H9 (cell line): ENCODE measurements at regions not wholly inside any gene's neighbourhood (a gene's known extent, or its start where the extent isn't known, plus 50 kb on each side); places are given as distances from the start of the nearest gene placed in this dataset.
"Not testable (repeated sequence)": the region's sequence is repeated elsewhere in the genome, so short reads cannot be mapped to it uniquely, and the experiment has no call there.

Source experiments
- DNase-seq: peaks from one replicate; pipeline ENCODE4 v3.0.0-alpha.2; 2017
- H2AFZ ChIP-seq: one replicate; pipeline ENCODE4 v1.6.1; 2013; ENCODE audit warnings: mild to moderate bottlenecking, low read length, control low read depth, moderate library complexity
- H2AK5ac ChIP-seq: 2 replicates; pipeline ENCODE4 v1.6.1; 2013; ENCODE audit warnings: low read length, control low read depth, mixed read lengths; ENCODE audit not compliant: insufficient read length
- H2BK120ac ChIP-seq: one replicate; pipeline ENCODE4 v1.6.1; 2013; ENCODE audit warnings: low read depth, mild to moderate bottlenecking, low read length, control low read depth, inconsistent platforms; ENCODE audit not compliant: poor library complexity, severe bottlenecking
- H2BK12ac ChIP-seq: 2 replicates; pipeline ENCODE4 v1.6.1; 2013; ENCODE audit warnings: low read length, control low read depth, mixed read lengths, low read depth; ENCODE audit not compliant: insufficient read length
- H2BK15ac ChIP-seq: 2 replicates; pipeline ENCODE4 v1.6.1; 2013; ENCODE audit warnings: low read depth, low read length, control low read depth
- H2BK20ac ChIP-seq: one replicate; pipeline ENCODE4 v1.6.1; 2013; ENCODE audit warnings: low read depth, mild to moderate bottlenecking, low read length, control low read depth, inconsistent platforms; ENCODE audit not compliant: poor library complexity, severe bottlenecking
- H2BK5ac ChIP-seq: 2 replicates; pipeline ENCODE4 v1.6.1; 2013; ENCODE audit warnings: low read length, control low read depth, mixed read lengths; ENCODE audit not compliant: insufficient read length
- H3K14ac ChIP-seq: 2 replicates; pipeline ENCODE4 v1.6.1; 2013; ENCODE audit warnings: low read length, control low read depth; ENCODE audit not compliant: insufficient read depth
- H3K18ac ChIP-seq: 2 replicates; pipeline ENCODE4 v1.6.1; 2013; ENCODE audit warnings: low read depth, mild to moderate bottlenecking, mixed read lengths, low read length, control low read depth; ENCODE audit not compliant: insufficient read length
- H3K23ac ChIP-seq: 2 replicates; pipeline ENCODE4 v1.6.1; 2013; ENCODE audit warnings: low read length, control low read depth, mixed read lengths, low read depth; ENCODE audit not compliant: insufficient read length
- H3K23me2 ChIP-seq: 2 replicates; pipeline ENCODE4 v1.6.1; 2013; ENCODE audit warnings: low read depth, mild to moderate bottlenecking, mixed read lengths, low read length, control low read depth; ENCODE audit not compliant: insufficient read length, poor library complexity, severe bottlenecking
- H3K27ac ChIP-seq: 2 replicates; pipeline ENCODE4 v1.5.1; 2013; ENCODE audit warnings: low read length, control low read depth, mixed read lengths, low read depth; ENCODE audit not compliant: insufficient read length
- H3K27me3 ChIP-seq: 2 replicates; pipeline ENCODE4 v1.6.1; 2013; ENCODE audit warnings: low read length, control low read depth, inconsistent platforms; ENCODE audit not compliant: insufficient read depth
- H3K4ac ChIP-seq: 2 replicates; pipeline ENCODE4 v1.6.1; 2013; ENCODE audit warnings: low read depth, mild to moderate bottlenecking, control low read depth, inconsistent platforms, low read length, moderate library complexity
- H3K4me1 ChIP-seq: 2 replicates; pipeline ENCODE4 v1.6.1; 2013; ENCODE audit warnings: low read length, control low read depth, inconsistent platforms; ENCODE audit not compliant: insufficient read depth
- H3K4me2 ChIP-seq: 2 replicates; pipeline ENCODE4 v1.6.1; 2013; ENCODE audit warnings: low read length, control low read depth, mixed read lengths; ENCODE audit not compliant: insufficient read length, insufficient read depth
- H3K56ac ChIP-seq: 2 replicates; pipeline ENCODE4 v1.6.1; 2013; ENCODE audit warnings: low read depth, mild to moderate bottlenecking, mixed read lengths, low read length, control low read depth; ENCODE audit not compliant: insufficient read length
- H3K79me1 ChIP-seq: 2 replicates; pipeline ENCODE4 v1.6.1; 2013; ENCODE audit warnings: low read depth, mild to moderate bottlenecking, moderate library complexity, low read length, control low read depth, inconsistent platforms; ENCODE audit not compliant: insufficient read depth, poor library complexity, severe bottlenecking
- H3K79me2 ChIP-seq: 2 replicates; pipeline ENCODE4 v1.6.1; 2013; ENCODE audit warnings: low read length, control low read depth, inconsistent platforms; ENCODE audit not compliant: insufficient read depth
- H3K9ac ChIP-seq: 2 replicates; pipeline ENCODE4 v1.6.1; 2013; ENCODE audit warnings: low read length, control low read depth, mixed read lengths; ENCODE audit not compliant: insufficient read length; ENCODE audit errors: extremely low read depth
- H3K9me3 ChIP-seq: one replicate; pipeline ENCODE4 v1.6.1; 2013; ENCODE audit warnings: low read depth, low read length, inconsistent platforms; ENCODE audit not compliant: control insufficient read depth
- H3T11ph ChIP-seq: one replicate; pipeline ENCODE4 v1.6.1; 2013; ENCODE audit warnings: mild to moderate bottlenecking, low read length, control low read depth, inconsistent platforms
- H4K20me1 ChIP-seq: one replicate; pipeline ENCODE4 v1.6.1; 2013; ENCODE audit not compliant: control insufficient read depth, insufficient read length, insufficient read depth
- H4K5ac ChIP-seq: 2 replicates; pipeline ENCODE4 v1.6.1; 2013; ENCODE audit warnings: low read depth, mild to moderate bottlenecking, mixed read lengths, low read length, control low read depth; ENCODE audit not compliant: insufficient read length
- H4K8ac ChIP-seq: replicated peaks from 2 replicates; pipeline ENCODE4 v1.6.1; 2013; ENCODE audit warnings: low read length, control low read depth, mixed read lengths, low read depth; ENCODE audit not compliant: insufficient read length
- H4K91ac ChIP-seq: 2 replicates; pipeline ENCODE4 v1.6.1; 2013; ENCODE audit warnings: low read depth, mild to moderate bottlenecking, moderate library complexity, mixed read lengths, low read length, control low read depth; ENCODE audit not compliant: insufficient read length
- H3K27ac Mint-ChIP-seq, 3 experiments: 2 replicates in 2 of 3; 3 replicates in 1 of 3; pipeline ENCODE4 v1.8.0; 2020 to 2021; ENCODE audit warnings: mixed read lengths in 3 of 3, mild to moderate bottlenecking in 1 of 3, moderate library complexity in 1 of 3
- H3K27me3 Mint-ChIP-seq: 2 replicates; pipeline ENCODE4 v1.8.0; 2021; ENCODE audit warnings: low read depth, mild to moderate bottlenecking, moderate library complexity, mixed read lengths
- H3K36me3 Mint-ChIP-seq, 3 experiments: 2 replicates in 2 of 3; 3 replicates in 1 of 3; pipeline ENCODE4 v1.8.0; 2020 to 2021; ENCODE audit warnings: low read depth in 3 of 3, mixed read lengths in 3 of 3; ENCODE audit not compliant: insufficient read depth in 1 of 3
- H3K4me1 Mint-ChIP-seq, 2 experiments: 2 replicates each; pipeline ENCODE4 v1.8.0; 2020; ENCODE audit warnings: mixed read lengths in 2 of 2
- H3K4me3 Mint-ChIP-seq, 2 experiments: 2 replicates in 1 of 2; 3 replicates in 1 of 2; pipeline ENCODE4 v1.8.0; 2020 to 2021; ENCODE audit warnings: mild to moderate bottlenecking in 2 of 2, mixed read lengths in 2 of 2, moderate library complexity in 1 of 2
- H3K9me3 Mint-ChIP-seq, 2 experiments: 2 replicates in 1 of 2; 3 replicates in 1 of 2; pipeline ENCODE4 v1.8.0; 2020; ENCODE audit warnings: mild to moderate bottlenecking in 2 of 2, mixed read lengths in 2 of 2, moderate library complexity in 1 of 2
- WGBS: extraction: QIAGEN DNeasy Blood & Tissue Kit; methylation state at CpG from one replicate; pipeline ENCODE4 v1.1.7; 2013; ENCODE audit warnings: missing lambda C conversion rate, low lambda C conversion rate, mixed read lengths; ENCODE audit not compliant: insufficient read length; ENCODE audit errors: extremely low coverage; 5-methylcytosine and 5-hydroxymethylcytosine counted together
- TF ChIP-seq, protein P1 (sequence below): fragments of 200-600 bp; sonication (generic); conservative IDR thresholded peaks from 3 replicates; pipeline ENCODE4 v1.8.0; 2021; ENCODE audit warnings: antibody characterized with exemption, mild to moderate bottlenecking

GRCh38 chr22:22057617-22058378 is 75.2 kb upstream of the TOP3B start:
- Mint-ChIP-seq H3K27me3 (peaks cover 99% of the 10 kb centered on the region), H3K27ac (no peak overlapping the region), H3K4me3 (no peak overlapping the region), H3K36me3 (no peaks in the 10 kb centered on the region; a peak in 1 of 7 replicates), H3K9me3 (no peaks in the 10 kb centered on the region; a peak in 1 of 5 replicates), H3K4me1 (peaks cover 9 to 26% of the 10 kb centered on the region in 2 experiments)
- H4K91ac ChIP-seq, result no peak overlapping the region
- no peak overlapping the region for H3K14ac ChIP-seq
- no peak overlapping the region for H2BK12ac ChIP-seq
- H3K4me1 ChIP-seq, result no peaks in the 10 kb centered on the region; the same call in 1 of the 2 replicates
- no peak overlapping the region for H4K8ac ChIP-seq
- no peaks in the 10 kb centered on the region for H3K79me2 ChIP-seq
- no peak overlapping the region for H2AK5ac ChIP-seq
- peaks cover 28% of the 10 kb centered on the region for H3K27me3 ChIP-seq
- peaks cover 4% of the 10 kb centered on the region for H3K23me2 ChIP-seq
- no peak for DNase-seq
- no peaks in the 10 kb centered on the region for H3K79me1 ChIP-seq
- H4K5ac ChIP-seq, result no peak overlapping the region
- no peak overlapping the region for H3K4ac ChIP-seq
- no peak overlapping the region for H3K18ac ChIP-seq
- no peak overlapping the region for H3T11ph ChIP-seq
- no peak overlapping the region for H2AFZ ChIP-seq
- H2BK15ac ChIP-seq, result no peak overlapping the region
- H3K27ac ChIP-seq, result no peak overlapping the region
- no peak overlapping the region for H3K4me2 ChIP-seq
- no peak overlapping the region for H2BK5ac ChIP-seq
- no peak overlapping the region for H2BK120ac ChIP-seq
- no peaks in the 10 kb centered on the region for H4K20me1 ChIP-seq
- H2BK20ac ChIP-seq, result no peak overlapping the region
- H3K23ac ChIP-seq, result no peak overlapping the region
- TF ChIP-seq, protein P1, sequence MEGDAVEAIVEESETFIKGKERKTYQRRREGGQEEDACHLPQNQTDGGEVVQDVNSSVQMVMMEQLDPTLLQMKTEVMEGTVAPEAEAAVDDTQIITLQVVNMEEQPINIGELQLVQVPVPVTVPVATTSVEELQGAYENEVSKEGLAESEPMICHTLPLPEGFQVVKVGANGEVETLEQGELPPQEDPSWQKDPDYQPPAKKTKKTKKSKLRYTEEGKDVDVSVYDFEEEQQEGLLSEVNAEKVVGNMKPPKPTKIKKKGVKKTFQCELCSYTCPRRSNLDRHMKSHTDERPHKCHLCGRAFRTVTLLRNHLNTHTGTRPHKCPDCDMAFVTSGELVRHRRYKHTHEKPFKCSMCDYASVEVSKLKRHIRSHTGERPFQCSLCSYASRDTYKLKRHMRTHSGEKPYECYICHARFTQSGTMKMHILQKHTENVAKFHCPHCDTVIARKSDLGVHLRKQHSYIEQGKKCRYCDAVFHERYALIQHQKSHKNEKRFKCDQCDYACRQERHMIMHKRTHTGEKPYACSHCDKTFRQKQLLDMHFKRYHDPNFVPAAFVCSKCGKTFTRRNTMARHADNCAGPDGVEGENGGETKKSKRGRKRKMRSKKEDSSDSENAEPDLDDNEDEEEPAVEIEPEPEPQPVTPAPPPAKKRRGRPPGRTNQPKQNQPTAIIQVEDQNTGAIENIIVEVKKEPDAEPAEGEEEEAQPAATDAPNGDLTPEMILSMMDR, result no peak
- no CpG with 5 or more reads among the region's 5 CpGs for whole genome bisulfite sequencing
- no peaks in the 10 kb centered on the region for H3K9me3 ChIP-seq
- no peak overlapping the region for H3K9ac ChIP-seq
- H3K56ac ChIP-seq, result no peak overlapping the region

DNA sequence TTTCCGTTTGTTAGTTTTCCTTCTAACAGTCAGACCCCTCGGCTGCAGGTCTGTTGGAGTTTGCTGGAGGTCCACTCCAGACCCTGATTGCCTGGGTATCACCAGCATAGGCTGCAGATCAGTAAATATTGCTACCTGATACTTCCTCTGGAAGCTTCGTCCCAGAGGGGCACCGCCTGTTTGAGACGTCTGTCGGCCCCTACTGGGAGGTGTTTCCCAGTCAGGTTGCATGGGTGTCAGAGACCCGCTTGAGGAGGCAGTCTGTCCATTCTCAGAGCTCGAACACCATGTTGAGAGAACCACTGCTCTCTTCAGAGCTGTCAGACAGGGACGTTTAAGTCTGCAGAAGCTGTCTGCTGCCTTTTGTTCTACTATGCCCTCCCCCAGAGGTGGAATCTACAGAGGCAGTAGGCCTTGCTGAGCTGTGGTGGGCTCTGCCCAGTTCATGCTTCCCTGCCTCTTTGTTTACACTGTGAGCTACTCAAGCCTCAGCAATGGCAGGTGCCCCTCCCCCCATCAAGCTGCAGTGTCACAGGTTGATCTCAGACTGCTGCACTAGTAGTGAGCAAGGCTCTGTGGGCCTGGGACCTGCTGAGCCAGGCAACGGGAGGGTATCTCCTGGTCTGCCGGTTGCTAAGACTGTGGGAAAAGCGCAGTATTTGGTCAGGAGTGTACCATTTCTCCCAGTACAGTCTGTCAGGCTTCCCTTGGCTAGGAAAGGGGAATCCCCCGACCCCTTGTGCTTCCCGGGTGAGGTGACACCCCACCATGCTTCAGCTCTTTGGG is 74.4 kb upstream of the TOP3B start:
- not testable (repeated sequence) for H3K79me2 ChIP-seq, H2BK20ac ChIP-seq, H2BK5ac ChIP-seq, H2BK120ac ChIP-seq, H3K4me2 ChIP-seq, H3K4me3 Mint-ChIP-seq, H3K79me1 ChIP-seq, H3K27ac Mint-ChIP-seq, H3K36me3 Mint-ChIP-seq, H3K4me1 ChIP-seq, H3K56ac ChIP-seq, H3K18ac ChIP-seq, H2AK5ac ChIP-seq, H2BK15ac ChIP-seq, H2BK12ac ChIP-seq, H3T11ph ChIP-seq, H2AFZ ChIP-seq, H4K8ac ChIP-seq, H3K23ac ChIP-seq, H3K27ac ChIP-seq, H4K91ac ChIP-seq, H3K9me3 ChIP-seq, H3K4ac ChIP-seq, H4K5ac ChIP-seq, H3K23me2 ChIP-seq, H3K9ac ChIP-seq, H3K9me3 Mint-ChIP-seq, H4K20me1 ChIP-seq, H3K14ac ChIP-seq
- H3K27me3 Mint-ChIP-seq, result peaks cover 100% of the 10 kb centered on the region
- peak; percentile 53 for DNase-seq
- no CpG with 5 or more reads among the region's 14 CpGs for WGBS
- peaks cover 28% of the 10 kb centered on the region for H3K27me3 ChIP-seq
- peaks cover 9 to 26% of the 10 kb centered on the region in 2 experiments for H3K4me1 Mint-ChIP-seq
